Renal pelvis (tissue), 1 donor: ENCODE measurements at regions not wholly inside any gene's neighbourhood (a gene's known extent, or its start where the extent isn't known, plus 50 kb on each side); places are given as distances from the start of the nearest gene placed in this dataset.

Source experiments
- DNase-seq: peaks from one replicate; pipeline ENCODE4 v3.0.0-alpha.2; 2013

DNA sequence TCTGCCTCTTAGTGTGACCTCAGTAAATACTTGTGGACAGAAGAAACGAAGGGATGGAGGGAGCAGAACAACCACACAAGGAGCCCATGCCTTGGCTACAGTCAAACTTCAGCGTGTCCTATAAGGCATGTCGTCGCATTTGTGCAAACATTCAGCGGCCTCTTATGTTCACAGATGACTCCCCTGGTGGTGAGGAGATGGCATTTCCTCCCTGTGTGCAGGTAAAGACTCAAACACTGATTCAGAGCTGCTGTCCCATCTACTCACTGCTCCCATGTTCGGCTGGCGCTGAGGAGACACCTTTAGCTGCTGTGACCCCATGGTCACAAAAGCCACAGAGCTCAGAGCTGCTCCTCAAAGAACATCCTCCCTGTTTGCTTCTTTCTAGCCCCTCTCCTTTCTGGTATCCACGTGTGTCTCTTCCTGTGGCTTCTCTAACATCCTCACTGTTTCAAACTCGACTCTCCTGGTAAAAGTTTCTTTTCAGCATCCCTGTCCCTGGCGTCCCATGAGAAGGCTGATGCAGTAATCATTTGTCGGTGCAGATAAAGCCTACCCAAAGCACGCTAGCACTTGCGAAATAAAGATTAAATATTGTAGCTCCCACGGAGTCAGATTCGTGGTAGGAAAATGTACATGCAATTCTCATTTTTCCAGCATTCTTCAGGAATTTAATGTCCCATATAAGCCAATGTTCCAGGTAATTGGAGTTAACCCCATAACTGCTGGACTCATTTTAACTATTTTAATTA, 124.9 kb upstream of the NEBL start:
- no peak for DNase-seq

DNA sequence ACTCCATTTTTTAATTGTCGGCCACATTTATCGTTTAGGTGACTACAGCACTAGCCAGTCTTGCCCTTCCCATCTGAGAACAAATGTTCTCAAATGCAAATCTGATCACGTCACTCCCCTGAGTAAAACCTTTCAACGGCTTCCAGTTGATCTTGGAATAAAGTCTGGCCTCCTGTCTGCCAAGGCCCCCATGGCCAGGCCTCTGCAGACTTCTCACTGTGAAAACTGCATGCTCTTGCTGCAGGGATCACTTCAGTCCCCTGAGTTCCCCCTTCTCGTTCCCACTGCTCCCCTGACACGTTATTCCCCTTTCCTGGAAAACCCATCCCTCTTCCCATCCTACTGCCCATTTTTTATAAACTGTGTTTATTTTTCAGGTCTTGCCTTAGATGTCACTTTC, 124.1 kb upstream of the NEBL start:
- no peak for DNase-seq

DNA sequence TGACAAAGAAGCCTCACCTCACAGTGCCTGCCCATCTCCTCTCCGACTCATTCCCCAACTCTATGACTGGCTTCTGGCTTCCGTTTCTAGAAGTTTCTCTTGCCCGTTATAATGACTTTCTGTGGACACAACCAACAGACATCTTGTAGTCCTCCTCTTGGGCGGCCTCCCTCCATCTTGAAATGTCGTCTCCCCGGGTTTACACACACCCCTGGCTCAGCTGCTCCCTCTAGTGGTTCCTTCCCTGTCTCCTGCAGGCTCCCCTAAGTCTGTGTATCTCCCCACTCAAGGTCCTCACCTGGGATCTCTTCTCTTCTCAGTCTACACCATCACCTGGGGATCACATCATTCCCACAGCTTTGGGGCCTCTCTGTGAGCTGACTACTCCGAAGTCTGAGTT, 123.4 kb upstream of the NEBL start:
- DNase-seq: no peak

DNA sequence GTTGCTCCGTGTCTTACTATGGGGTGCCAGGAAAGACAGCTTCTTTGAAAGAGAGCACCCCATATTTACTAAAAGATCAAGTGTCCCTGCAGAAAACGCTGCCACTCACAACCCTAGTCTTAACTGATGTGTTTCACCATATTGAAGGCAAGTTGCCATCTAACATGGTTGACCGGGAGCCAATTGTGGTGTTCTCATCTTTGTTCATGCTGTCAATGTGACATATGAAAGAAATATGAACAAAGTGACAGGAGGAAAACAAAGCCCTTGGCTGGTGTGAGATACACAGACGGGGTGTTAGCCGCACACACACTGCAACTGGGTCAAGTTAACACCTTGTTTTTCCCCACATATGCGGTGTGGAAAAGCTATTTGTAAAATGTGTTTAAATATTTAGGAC, 122.3 kb upstream of the NEBL start:
- DNase-seq: no peak

DNA sequence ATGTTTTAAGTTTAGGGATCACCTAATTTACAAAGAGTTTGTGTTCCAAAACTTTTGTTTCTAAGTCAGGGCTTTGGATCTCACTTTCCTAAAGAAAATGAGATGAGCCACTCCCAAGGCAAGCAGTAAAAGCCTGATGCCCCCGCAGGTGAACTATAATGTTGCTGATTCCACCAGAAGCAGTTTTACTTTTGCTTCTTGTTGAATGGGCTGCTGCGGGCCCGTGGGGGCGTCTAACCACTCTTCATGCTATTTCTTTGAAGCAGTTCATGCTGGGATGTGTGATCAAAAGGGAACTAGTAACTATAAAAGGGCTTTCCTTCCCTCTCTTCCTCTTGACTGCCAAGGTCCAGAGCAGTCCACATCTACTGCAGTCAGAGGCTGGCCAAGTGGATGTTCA, 118.7 kb upstream of the NEBL start:
- DNase-seq: no peak

DNA sequence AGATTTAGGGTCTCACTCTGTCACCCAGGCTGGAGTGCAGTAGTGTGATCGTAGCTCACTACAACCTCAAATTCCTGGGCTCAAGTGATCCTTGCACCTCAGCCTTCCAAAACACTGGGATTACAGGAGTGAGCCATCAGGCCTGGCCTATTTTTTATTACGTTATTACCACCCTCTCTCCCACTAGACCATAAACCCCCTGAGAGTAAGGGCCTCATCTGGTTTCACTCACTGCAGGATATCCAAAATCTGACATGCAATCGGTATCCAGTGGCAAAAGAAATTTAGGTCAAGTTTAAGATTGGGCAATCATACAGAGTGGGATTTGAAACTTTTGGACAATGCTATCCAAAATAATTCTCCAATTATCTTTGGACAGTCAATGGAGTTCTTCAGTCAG, 117.0 kb upstream of the NEBL start:
- no peak for DNase-seq

DNA sequence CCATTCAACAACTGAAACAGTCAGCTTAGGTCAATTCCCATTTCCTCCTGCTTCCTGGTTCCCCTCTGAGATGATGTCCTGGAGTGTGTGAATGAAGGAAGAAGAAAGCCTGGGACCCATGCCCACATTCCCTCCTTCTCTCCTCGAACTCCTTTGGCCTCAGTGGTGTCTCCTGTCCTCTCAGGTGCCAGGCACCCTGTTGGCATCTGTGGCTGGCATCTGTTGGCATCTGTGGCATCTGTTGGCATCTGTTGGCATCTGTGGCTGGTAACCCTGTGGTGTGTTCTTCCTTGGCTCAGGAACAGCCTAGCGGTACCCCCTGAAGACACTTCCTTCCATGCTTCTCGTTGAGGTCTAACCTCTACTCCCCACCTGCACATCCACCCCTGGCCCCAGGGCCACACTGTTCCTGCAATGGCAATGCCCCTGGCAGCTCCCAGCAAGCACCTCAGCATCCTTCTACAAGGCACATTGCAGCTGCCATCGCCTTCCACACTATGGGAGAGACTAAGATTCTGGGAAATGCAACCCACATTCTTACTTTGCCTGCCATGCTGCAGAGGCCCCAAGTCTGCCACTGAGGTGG, 114.4 kb upstream of the NEBL start:
- DNase-seq: no peak

DNA sequence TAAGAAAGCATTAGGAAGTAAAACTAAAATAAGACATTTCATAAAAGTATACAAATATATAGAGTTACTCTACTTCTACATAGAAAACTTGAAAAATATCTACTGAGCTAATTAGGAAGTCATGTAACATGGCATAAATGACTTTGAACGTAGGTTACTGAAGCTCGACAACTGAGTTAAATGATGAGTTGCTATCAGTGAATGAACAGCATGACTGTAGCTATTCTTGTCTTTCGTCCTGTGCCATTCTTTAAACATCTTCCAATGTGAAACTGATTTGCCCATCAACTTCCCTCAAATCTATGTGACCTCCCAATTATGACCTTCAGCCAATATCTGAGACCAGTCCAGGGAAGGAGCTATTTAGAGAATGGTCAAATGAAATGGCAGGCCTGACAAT, 113.5 kb upstream of the NEBL start:
- DNase-seq: no peak

DNA sequence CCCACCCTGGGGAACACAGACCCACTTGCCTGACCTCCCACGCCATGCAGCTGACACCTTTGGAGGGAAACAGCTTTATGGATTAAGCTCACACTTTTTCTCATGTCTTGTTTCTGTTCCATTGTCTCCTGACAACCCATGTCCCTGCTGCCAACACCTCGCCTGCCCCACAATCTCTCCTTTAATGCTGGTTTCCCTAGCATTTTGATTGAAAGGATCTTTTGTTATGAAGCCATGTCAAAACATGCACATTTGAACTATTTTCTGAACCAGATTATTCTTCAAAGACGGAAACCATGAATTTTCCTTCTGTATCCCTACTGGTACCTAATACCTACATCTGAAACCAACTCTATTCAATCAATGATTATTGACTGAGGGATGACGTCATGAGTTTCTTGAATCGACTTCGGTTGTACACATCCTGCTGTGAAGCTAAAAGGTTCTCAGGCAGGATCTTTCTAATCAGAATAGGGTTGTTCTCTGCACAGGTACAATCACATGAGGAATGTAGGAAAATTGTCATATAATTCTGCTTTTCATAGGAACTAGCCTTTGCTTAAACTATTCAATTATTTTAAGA, 106.2 kb upstream of the NEBL start:
- no peak for DNase-seq

DNA sequence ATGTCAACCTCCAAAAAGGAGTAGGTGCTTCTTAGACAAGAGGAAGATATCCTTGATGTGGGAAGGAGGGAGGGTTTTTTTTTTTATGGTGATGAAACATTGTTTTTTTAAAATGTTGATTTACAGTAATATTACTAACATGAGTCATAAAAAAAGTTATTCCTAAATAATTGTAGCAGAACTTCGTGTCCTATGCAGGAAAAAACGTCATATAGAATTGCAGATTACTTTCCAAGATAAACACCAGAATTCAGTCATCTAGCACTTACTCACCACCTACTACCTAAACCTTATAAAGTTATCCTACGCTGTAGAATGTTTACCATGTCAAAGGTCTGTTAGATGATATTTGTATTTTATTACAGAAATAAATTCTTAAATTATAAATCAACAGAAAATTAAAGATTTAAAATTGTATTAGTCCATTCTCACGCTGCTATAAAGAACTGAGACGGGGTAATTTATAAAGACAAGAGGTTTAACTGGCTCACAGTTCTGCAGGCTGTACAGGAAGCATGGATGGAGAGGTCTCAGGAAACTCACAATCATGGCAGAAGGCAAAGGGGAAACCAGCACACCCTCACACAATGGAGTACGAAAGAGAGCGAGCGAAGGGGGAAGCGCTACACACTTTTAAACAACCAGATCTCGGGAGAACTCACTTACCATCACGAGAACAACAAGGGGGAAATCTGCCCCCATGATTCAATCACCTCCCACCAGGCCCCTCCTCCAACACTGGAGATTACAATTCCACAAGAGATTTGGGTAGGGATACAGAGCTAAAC, 105.2 kb upstream of the NEBL start:
- DNase-seq: no peak

DNA sequence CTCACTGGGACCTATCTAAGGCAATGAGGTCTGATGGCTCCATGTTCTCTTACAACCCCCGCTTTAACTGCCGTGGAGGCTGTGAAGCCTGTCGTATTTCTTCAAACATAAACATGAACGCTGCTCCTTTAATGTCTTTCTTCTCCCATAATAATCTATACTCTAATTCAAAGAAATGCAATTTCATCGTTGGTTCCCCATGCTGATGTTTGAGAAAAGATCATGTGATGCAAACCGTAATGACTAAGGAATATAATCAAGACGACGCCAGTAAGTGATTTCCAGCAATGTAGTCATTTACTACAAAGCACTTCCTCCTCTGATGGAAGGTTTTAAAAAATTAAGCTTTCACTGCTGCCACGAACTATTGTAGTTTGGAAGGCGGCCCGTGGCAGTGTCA, 102.6 kb upstream of the NEBL start:
- no peak for DNase-seq

DNA sequence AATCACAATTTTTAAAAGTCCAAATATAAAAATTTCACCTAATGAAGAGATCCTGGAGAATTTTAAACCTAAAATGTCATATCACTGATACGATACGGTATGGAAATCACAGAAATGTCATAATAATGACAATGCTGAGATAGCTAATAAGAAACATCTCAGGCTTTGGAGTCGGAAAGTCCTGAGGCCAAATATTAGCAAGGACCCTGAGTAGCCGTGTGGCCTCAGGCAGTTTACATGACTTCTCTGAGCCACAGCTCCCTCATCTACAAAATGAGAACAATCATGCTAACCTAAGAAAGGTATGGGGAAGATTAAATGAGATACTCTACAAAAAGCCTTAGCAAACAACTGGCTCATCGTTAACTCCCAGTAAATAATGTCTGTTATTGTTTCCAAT, 100.9 kb upstream of the NEBL start:
- no peak for DNase-seq

DNA sequence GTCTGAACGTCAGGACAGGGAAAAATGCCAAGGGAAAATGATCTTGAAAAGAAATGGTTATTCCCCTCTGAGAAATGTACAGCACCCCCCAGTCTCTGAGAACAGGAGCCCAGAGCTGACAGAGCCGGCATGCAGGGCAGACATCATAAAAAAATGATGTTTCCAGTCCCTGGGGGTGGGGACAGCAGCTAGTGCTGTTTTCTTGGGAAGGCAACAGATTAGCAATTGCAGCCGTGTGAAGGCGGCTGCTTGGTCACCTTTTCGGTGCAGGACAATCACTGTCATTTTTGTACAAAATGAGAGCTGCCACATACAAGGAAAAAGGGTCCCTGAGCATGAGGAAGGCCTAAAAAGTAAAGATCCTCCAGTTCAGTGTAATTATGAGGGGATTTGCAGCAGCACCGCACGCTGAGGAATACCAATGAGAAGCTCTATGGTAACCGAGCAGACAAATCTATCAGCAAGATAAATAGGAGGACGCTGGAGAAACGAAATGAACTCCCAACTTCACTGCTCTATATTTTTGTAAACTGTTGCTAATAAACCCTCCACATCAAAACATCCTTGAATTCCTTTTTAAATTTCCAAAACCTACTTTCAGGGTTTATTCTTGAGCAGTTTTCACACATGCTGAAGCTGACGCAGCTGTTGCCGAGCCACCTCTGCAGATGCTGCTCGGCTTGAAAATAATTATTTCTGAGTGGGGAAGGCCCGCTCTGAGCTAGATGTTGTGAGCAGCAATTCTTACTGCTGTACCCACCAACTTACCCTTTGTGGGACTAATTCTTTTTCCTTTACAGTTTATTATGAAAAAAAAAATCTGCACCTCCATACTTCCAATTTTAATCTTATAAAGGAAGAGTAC, 98.2 kb upstream of the NEBL start:
- DNase-seq: no peak

DNA sequence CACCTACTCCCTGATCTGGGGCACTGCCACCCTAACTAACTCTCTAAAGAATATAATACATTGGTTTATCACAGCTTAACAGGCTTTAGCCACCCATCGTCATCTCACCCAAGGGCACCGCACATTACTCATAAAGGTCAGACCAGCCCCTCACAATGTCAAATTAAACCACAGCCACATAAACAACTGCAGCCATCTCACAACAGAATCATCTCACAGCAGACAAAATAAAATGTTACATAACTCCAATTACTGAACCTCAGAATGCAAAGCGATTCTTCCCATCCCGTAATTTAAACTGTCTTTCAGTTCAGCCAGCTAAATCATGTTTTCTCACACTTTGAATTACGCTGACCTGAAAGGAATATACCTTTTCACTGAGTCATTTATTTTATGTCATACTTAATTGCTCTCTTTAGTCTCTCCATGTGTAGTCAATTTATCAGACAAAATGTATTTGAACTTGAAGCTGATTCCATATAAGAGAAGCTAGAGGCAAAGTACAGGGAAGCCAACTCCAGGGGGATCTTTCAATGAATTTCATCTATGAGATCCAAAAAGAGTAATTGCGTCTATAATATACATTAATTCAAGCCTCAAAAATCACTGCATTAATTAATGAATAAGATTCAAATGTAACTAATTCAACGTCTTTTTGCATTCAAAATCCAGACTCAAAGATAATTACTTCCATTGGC, 96.9 kb upstream of the NEBL start:
- no peak for DNase-seq

DNA sequence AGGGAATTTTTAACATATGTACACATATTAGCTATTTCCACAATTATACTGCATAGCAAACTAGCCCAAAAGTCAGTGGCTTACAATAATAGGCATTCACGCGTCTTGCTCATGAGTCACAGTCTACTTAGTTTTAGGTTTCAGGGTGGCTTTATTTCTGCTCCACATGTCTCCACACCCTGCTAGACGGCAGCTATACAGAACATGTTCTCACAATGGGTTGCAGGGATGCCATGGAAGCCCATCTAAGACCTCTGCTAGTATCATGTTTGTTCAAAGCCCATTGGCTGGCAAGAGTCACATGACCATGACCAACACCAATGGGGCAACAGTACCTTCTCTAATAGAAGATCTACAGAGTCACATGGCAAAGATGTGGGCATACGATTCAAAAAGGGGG, 96.3 kb upstream of the NEBL start:
- no peak for DNase-seq

DNA sequence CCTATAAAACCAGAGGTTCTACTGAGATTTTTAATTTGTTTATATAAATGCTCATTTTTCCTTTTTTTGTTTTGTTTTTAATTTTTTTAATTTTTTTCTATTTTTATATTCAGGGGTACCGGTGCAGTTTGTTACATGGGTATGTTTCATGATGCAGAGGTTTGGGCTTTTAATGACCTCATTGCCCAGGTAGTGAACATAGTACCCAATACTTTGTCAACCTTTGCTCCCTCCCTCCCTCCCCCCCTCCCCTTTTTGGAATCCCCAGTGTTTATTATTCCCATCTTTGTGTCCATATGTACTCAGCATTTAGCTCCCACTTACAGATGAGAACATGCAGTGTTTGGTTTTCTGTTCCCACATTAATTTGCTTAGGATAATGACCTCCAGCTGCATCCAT, 94.4 kb upstream of the NEBL start:
- no peak for DNase-seq

DNA sequence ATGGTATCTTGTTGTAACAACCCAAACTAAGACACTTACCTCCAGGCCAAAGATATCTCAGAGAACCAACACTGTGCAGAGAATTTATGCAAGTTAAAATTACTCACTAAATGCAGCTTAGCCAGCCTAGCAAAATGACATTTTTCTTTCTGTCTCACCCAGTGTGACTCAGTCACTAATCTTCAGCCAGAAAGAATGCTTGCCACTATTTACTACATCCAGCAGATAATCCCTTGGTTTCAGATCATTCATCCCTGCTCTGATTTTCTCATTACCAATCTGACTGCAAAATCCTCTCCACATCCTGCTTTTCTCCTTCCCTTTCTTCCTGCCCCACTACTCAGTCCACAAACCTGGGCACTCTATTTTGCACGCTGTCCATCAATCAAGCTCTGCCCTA, 93.5 kb upstream of the NEBL start:
- DNase-seq: no peak

DNA sequence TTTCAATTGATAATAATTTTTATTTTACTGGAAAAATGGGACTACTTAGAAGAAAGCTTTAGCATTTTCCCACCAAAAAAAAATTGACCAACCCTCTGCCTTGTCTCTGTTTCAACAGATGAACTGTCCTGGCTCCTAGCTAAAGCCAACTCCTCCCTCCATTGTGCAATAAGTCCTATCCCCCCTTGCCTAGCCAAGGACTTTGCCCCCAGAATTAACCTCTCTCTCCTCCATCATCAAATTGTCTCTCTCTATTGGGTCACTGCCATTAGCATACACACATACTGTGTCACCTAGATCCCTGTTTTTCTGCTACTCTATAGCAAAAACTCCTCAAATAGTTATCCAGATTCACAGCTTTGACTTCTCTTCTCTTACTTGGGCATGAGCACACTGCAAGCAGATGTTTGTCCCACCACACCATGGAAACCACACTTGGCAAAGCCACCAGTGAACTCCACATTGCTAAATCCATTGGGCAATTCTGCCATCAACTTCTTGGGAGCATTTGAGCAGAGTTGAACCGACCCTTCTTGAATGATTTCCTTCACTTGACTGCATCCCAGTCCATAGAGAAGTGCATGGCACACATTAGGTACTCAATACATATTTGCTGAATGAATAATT, 91.4 kb upstream of the NEBL start:
- DNase-seq: no peak

DNA sequence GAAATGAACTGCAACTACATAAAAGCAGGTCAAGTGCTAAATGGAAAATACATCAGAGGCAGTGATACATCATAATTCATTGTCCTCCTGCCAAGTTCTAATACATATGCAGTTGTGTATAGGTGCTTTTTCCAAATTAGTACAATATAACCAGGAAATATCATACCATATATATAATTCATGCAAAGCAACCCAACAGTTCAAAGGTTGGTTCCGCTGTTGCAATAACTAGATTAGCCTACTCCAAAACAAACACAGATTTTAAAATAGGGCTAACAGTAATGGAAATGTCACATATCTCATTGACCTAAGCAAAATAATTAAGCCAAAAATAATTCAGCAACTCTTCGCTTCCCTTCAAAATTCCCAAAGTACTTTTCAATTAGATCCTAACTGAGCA, 88.9 kb upstream of the NEBL start:
- DNase-seq: no peak

DNA sequence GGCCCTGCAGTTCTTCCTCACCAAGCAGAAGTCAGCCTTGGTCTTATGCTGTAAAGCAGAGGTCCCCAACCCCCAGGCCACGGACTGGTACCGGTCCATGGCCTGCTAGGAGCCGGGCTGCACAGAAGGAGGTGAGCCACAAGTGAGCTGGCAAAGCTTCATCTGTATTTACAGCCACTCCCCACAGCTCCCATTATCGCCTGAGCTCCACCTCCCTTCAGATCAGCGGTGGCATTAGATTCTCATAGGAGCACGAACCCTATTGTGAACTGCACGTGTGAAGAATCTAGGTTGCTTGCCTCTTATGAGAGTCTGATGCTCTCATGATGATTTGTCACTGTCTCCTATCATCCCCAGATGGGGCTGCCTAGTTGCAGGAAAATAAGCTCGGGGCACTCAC, 87.6 kb upstream of the NEBL start:
- no peak for DNase-seq

DNA sequence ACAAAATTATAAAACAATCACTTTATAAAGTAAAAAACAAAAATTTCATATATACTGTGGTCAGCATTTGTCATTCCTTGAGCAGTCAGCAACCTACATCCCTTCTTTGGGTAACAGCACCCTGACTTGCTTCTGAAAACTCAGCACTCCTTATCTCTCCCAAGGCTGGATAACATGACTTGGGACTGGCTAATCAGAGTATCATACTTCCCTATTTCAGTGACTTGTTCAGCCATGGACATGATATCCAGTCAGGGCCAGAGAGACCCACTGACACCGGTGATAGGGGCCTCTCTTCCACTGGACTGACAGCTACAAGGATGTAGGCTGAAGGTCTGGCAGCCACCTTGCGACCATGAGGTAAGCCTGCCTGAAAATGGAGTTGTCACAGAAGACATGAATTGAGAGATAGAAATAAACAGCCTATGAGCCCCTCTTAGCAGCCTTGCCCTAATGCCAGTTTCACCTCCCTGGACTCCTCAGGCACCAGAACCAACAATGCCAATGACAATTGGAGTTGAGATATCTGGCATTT, 84.4 kb upstream of the NEBL start:
- DNase-seq: no peak
